H1 (cell line): ENCODE measurements at regions not wholly inside any gene's neighbourhood (a gene's known extent, or its start where the extent isn't known, plus 50 kb on each side); places are given as distances from the start of the nearest gene placed in this dataset.

Experiments
- CTCF ChIA-PET: fragments of 300-600 bp; sonication (Branson Sonifier 250); formaldehyde crosslinking; loops from one replicate; lab custom pipeline; 2021; ENCODE audit not compliant: partially characterized antibody; lab: Charles Lee
- POLR2A ChIA-PET: fragments of 300-600 bp; sonication (Branson Sonifier 250); formaldehyde crosslinking; loops from one replicate; lab custom pipeline; 2021; ENCODE audit warnings: inconsistent platforms; ENCODE audit not compliant: partially characterized antibody; lab: Charles Lee
- DNase-seq, 2 experiments: peaks; one replicate each; pipeline versions ENCODE4 v3.0.0 to v3.0.0-alpha.2; 2010 to 2022; ENCODE audit warnings: low spot score in 2 of 2, low read depth in 1 of 2, mixed read lengths in 1 of 2
- FAIRE-seq: peaks from 2 replicates; lab custom pipeline; 2011; peaks lifted over from hg19 to GRCh38; lab: Jason Lieb, UNC
- H2AFZ ChIP-seq: 2 replicates; pipeline ENCODE4 v1.8.1; 2012; ENCODE audit warnings: low read length, inconsistent platforms
- H2AK5ac ChIP-seq: 2 replicates; pipeline ENCODE4 v1.6.1; 2013; ENCODE audit warnings: low read depth, low read length
- H2BK120ac ChIP-seq: replicated peaks from 2 replicates; pipeline ENCODE3; 2013; ENCODE audit warnings: low read depth, low read length, inconsistent platforms
- H2BK12ac ChIP-seq: 2 replicates; pipeline ENCODE4 v1.6.1; 2013; ENCODE audit warnings: low read depth, low read length
- H2BK15ac ChIP-seq: 2 replicates; pipeline ENCODE4 v1.6.1; 2013; ENCODE audit warnings: low read length
- H2BK20ac ChIP-seq: 2 replicates; pipeline ENCODE4 v1.6.1; 2013; ENCODE audit warnings: low read length
- H2BK5ac ChIP-seq: 2 replicates; pipeline ENCODE4 v1.6.1; 2013; ENCODE audit warnings: low read depth, low read length
- H3K14ac ChIP-seq: 2 replicates; pipeline ENCODE4 v1.6.1; 2013; ENCODE audit warnings: inconsistent platforms; ENCODE audit not compliant: insufficient read length
- H3K18ac ChIP-seq: 2 replicates; pipeline ENCODE4 v1.6.1; 2013; ENCODE audit warnings: low read length; ENCODE audit errors: extremely low read depth
- H3K23ac ChIP-seq: 2 replicates; pipeline ENCODE4 v1.6.1; 2013; ENCODE audit warnings: inconsistent platforms; ENCODE audit not compliant: insufficient read length
- H3K23me2 ChIP-seq: 2 replicates; pipeline ENCODE4 v1.6.1; 2013; ENCODE audit warnings: low read depth, low read length
- H3K27ac ChIP-seq: 2 replicates; pipeline ENCODE4 v1.6.1; 2011; ENCODE audit warnings: low read depth, low read length, inconsistent platforms
- H3K27me3 ChIP-seq, 4 experiments: replicated peaks in 1 of 4; 1 replicate in 1 of 4; 2 replicates in 3 of 4; pipeline versions ENCODE4 v1.6.1 to v1.8.1; 2011 to 2013; ENCODE audit warnings: low read length in 3 of 4, mild to moderate bottlenecking in 3 of 4, inconsistent platforms in 2 of 4, mixed read lengths in 2 of 4, moderate library complexity in 1 of 4; ENCODE audit not compliant: control insufficient read depth in 3 of 4, insufficient read depth in 3 of 4; ENCODE audit errors: extremely low read depth in 1 of 4
- H3K36me3 ChIP-seq, 4 experiments: 2 replicates each; pipeline versions ENCODE4 v1.6.1 to v1.8.1; 2011 to 2013; ENCODE audit warnings: mild to moderate bottlenecking in 4 of 4, low read length in 3 of 4, moderate library complexity in 2 of 4, control low read depth in 1 of 4, inconsistent platforms in 1 of 4; ENCODE audit not compliant: insufficient read depth in 4 of 4, control insufficient read depth in 2 of 4
- H3K4ac ChIP-seq: replicated peaks from 2 replicates; pipeline ENCODE3; 2013; ENCODE audit warnings: low read length, low read depth, mixed read lengths, inconsistent platforms; ENCODE audit not compliant: insufficient read length
- H3K4me1 ChIP-seq, 4 experiments: replicated peaks in 1 of 4; 1 replicate in 1 of 4; 2 replicates in 3 of 4; pipeline versions ENCODE4 v1.6.1 to v1.8.1; 2011 to 2013; ENCODE audit warnings: low read length in 3 of 4, inconsistent platforms in 2 of 4, mixed read lengths in 1 of 4; ENCODE audit not compliant: insufficient read depth in 4 of 4, control insufficient read depth in 3 of 4
- H3K4me2 ChIP-seq, 2 experiments: 2 replicates each; pipeline versions ENCODE4 v1.6.1 to v1.8.1; 2011 to 2013; ENCODE audit warnings: low read depth in 2 of 2, low read length in 2 of 2, control low read depth in 1 of 2, inconsistent platforms in 1 of 2, mild to moderate bottlenecking in 1 of 2; ENCODE audit not compliant: insufficient read depth in 1 of 2
- H3K4me3 ChIP-seq, 4 experiments: fragments of 200-600, 300-600 bp in 1 of 4; sonication (generic), shearing (Covaris generic), sonication (Bioruptor Twin) in 1 of 4; 2 replicates each; pipeline versions ENCODE4 v1.5.1 to v1.8.1; 2011 to 2016; ENCODE audit warnings: low read length in 4 of 4, low read depth in 3 of 4, control low read depth in 2 of 4, inconsistent platforms in 2 of 4, mild to moderate bottlenecking in 2 of 4, mixed read lengths in 1 of 4, moderate library complexity in 1 of 4; ENCODE audit not compliant: insufficient read depth in 2 of 4; ENCODE audit errors: extremely low read depth in 1 of 4
- H3K56ac ChIP-seq: replicated peaks from 2 replicates; pipeline ENCODE3; 2013; ENCODE audit warnings: low read depth, mild to moderate bottlenecking, mixed read lengths, low read length, inconsistent platforms; ENCODE audit not compliant: insufficient read length
- H3K79me1 ChIP-seq: 2 replicates; pipeline ENCODE4 v1.6.1; 2013; ENCODE audit warnings: low read depth, low read length, control low read depth
- H3K79me2 ChIP-seq, 2 experiments: 2 replicates each; pipeline versions ENCODE4 v1.6.1 to v1.8.1; 2012 to 2013; ENCODE audit warnings: low read length in 2 of 2, mild to moderate bottlenecking in 2 of 2, inconsistent platforms in 1 of 2; ENCODE audit not compliant: insufficient read depth in 2 of 2, control insufficient read depth in 1 of 2
- H3K9ac ChIP-seq, 4 experiments: replicated peaks in 1 of 4; 1 replicate in 1 of 4; 2 replicates in 3 of 4; pipeline versions ENCODE4 v1.6.1 to v1.8.1; 2011 to 2013; ENCODE audit warnings: low read depth in 3 of 4, low read length in 3 of 4, control low read depth in 2 of 4, mild to moderate bottlenecking in 2 of 4, moderate library complexity in 2 of 4, inconsistent platforms in 1 of 4; ENCODE audit errors: extremely low read depth in 1 of 4
- H3K9me3 ChIP-seq, 2 experiments: 2 replicates each; pipeline versions ENCODE4 v1.6.1 to v1.8.1; 2012 to 2013; ENCODE audit warnings: mild to moderate bottlenecking in 2 of 2, moderate library complexity in 2 of 2, control low read depth in 1 of 2, inconsistent platforms in 1 of 2, low read depth in 1 of 2, low read length in 1 of 2, mixed read lengths in 1 of 2; ENCODE audit not compliant: insufficient read depth in 2 of 2
- H4K20me1 ChIP-seq, 2 experiments: replicated peaks in 1 of 2; 2 replicates each; pipeline versions ENCODE3 to v1.8.1; 2011 to 2013; ENCODE audit warnings: inconsistent platforms in 2 of 2, low read length in 2 of 2, mild to moderate bottlenecking in 1 of 2; ENCODE audit not compliant: insufficient read depth in 2 of 2, control insufficient read depth in 1 of 2
- H4K5ac ChIP-seq: 2 replicates; pipeline ENCODE4 v1.6.1; 2013; ENCODE audit warnings: low read length, low read depth, mixed read lengths, inconsistent platforms; ENCODE audit not compliant: insufficient read length
- H4K8ac ChIP-seq: 2 replicates; pipeline ENCODE4 v1.8.0; 2013; ENCODE audit warnings: mild to moderate bottlenecking, moderate library complexity, low read length, inconsistent platforms; ENCODE audit not compliant: insufficient read depth; ENCODE audit errors: extremely low read depth
- H4K91ac ChIP-seq: replicated peaks from 2 replicates; pipeline ENCODE3; 2013; ENCODE audit warnings: low read length, mixed read lengths, inconsistent platforms; ENCODE audit not compliant: insufficient read length
- CREB1 ChIP-seq: IDR thresholded peaks from 2 replicates; pipeline ENCODE4 v1.6.1; 2012; ENCODE audit warnings: inconsistent platforms
- PHF8 ChIP-seq: fragments of 200-600 bp; sonication (generic); conservative IDR thresholded peaks from 2 replicates; pipeline ENCODE4 v1.7.1; 2012; ENCODE audit warnings: low read depth, mild to moderate bottlenecking, inconsistent platforms, low read length, moderate library complexity
- WGBS, 2 experiments: shearing (Covaris generic) in 1 of 2; methylation state at CpG; one replicate each; pipeline versions ENCODE4 v1.1.6 to v1.1.7; 2013 to 2015; ENCODE audit warnings: low lambda C conversion rate in 2 of 2, mixed read lengths in 2 of 2, inconsistent platforms in 1 of 2, low coverage in 1 of 2, missing lambda C conversion rate in 1 of 2; ENCODE audit not compliant: insufficient replicate concordance in 2 of 2, insufficient coverage in 1 of 2, insufficient read length in 1 of 2; ENCODE audit errors: extremely low coverage in 1 of 2, missing lambda C conversion rate in 1 of 2; 5-methylcytosine and 5-hydroxymethylcytosine counted together

DNA sequence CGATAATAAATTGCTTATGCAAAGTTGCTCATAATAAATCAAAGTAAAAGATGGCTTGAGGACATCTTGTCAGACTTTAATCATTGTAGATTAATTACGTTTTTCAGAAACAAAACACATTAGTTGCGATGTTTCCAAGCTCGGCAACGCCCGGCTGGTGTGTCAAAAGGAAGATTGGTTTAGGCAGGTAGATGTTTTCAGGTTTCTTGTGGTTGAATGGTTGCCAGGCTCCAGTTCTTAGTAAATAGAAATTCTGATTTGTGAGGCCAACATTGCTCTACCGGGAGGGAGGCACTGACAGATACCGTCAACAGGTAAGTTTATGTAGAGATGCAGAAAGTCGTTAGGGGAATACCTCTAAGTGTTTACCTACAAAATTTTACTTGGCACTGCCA lies 280.3 kb downstream of the NPR3 start:
- Histone ChIP-seq H4K91ac (no peak overlapping the region), H2BK12ac (no peak overlapping the region), H3K27ac (no peak overlapping the region), H3K9me3 (no peaks in the 10 kb centered on the region), H2AK5ac (no peak overlapping the region), H2BK5ac (no peak overlapping the region), H3K27me3 (no peaks in the 10 kb centered on the region), H2BK15ac (no peak overlapping the region), H3K56ac (no peak overlapping the region), H3K79me2 (no peaks in the 10 kb centered on the region), H3K23ac (no peak overlapping the region), H3K14ac (no peak overlapping the region), H4K5ac (no peak overlapping the region), H3K4ac (no peak overlapping the region), H2BK20ac (no peak overlapping the region), H3K79me1 (no peaks in the 10 kb centered on the region), H3K4me2 (no peak overlapping the region), H3K4me1 (no peaks in the 10 kb centered on the region), H3K18ac (no peak overlapping the region), H2AFZ (no peak overlapping the region), H4K8ac (no peak overlapping the region), H3K23me2 (peaks cover 2% of the 10 kb centered on the region; the same call in 1 of the 2 replicates), H3K4me3 (no peak overlapping the region), H4K20me1 (no peaks in the 10 kb centered on the region), H2BK120ac (no peak overlapping the region), H3K9ac (no peak overlapping the region), H3K36me3 (no peaks in the 10 kb centered on the region)
- FAIRE-seq (no peak), DNase-seq (no peak)
- POLR2A ChIA-PET: no interaction called here
- TF ChIP-seq CREB1 (no peak), PHF8 (no peak)
- CTCF ChIA-PET: interaction anchor here (0.9 kb wide), 1 partner anchor 43 kb away, joined by 3 read pairs; no protein-coding TSS in a partner anchor
- WGBS, 2 experiments: 92% methylated on average over 9 of the region's 9 CpGs; no CpG with 5 or more reads in 1 of the 2 experiments
